GM15510 (cell line): ENCODE measurements at regions not wholly inside any gene's neighbourhood (a gene's known extent, or its start where the extent isn't known, plus 50 kb on each side); places are given as distances from the start of the nearest gene placed in this dataset.

Experiments
- POLR2A ChIP-seq: IDR thresholded peaks from 3 replicates; pipeline ENCODE4 v1.6.1; 2011; ENCODE audit warnings: borderline replicate concordance; ENCODE audit not compliant: insufficient read length; ENCODE audit errors: extremely low read depth

DNA sequence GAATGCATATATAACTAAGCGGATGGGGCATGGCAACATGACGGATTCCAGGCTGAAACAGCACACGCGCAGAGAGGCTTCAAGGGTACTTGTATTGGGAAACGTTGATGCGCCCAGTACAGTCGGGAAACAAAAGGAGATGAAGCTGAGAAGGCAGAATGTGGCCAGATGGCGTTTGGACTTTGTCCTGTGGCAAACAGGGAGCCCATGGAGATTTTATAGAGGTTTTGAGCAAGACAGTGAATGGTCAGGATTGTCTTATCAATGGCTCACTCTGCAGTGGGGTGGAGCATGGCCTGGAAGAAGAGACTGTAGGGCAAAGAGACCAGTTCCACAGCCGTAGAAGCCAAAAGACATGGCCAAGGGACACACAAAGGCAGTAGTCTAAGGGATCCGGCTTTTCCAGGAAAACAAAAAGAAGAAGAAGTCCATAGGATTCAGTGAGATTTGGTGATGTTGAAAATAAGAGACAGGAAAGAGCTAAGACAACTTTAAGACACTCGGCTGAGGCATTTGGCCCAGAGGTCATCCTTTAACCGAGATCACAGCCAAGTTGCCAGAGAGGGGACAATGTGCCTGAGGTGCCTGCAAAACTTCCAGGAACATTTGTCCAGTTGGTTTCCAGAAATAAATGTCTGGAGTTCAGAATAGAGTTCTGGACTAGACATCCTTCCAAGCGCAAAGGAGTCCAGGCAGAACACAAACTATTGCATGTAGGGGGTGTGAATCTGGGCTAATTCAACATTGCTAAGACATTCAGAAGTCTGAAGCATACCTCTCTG lies 123.0 kb upstream of the RREB1 start:
- TF ChIP-seq POLR2A, result no peak

GRCh38 chr6:6986344-6986743 lies 121.4 kb upstream of the RREB1 start:
- no peak for TF ChIP-seq POLR2A

DNA sequence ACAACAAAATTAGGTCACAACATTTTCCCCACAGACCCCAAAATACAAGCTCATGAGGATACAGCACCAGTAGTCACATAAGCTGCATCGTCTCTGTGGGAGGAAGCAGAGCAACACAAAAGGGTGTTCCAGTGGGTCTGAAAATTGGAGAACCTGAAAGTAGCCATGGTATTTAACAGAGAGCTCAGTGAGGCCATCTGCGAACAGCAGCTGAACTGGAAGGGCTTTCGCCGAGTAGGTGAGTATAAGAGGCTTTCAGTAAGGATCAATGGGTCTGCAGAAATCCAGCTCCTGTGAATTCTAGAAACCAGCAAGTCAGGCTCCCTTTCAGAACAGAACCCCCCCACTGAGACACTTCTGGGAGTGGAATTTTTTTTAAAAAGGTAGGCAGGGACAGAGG lies 120.0 kb upstream of the RREB1 start:
- no peak for TF ChIP-seq POLR2A

- TF ChIP-seq POLR2A, result no peak
Observed at GRCh38 chr6:6993503-6994237, 114.1 kb upstream of the RREB1 start.

DNA sequence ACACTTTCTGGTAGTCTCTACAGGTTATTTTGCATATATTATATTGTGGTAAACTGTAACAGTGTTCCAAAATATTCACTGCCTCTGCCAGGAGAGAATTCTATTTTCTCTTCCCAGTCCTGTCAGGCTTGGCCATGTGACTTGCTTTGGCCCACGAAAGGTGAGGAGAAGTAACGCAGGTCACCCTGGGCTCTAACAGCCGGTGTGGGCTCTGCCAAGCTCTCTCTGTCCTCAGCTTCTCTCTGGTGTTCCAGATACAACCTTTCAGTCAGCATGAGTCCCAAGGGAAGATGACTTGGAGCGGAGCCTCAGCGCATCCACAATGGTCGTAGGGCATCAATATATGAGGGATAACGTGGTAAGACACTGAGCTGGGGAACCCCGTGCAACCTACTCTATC lies 113.0 kb upstream of the RREB1 start:
- no peak for TF ChIP-seq POLR2A

DNA sequence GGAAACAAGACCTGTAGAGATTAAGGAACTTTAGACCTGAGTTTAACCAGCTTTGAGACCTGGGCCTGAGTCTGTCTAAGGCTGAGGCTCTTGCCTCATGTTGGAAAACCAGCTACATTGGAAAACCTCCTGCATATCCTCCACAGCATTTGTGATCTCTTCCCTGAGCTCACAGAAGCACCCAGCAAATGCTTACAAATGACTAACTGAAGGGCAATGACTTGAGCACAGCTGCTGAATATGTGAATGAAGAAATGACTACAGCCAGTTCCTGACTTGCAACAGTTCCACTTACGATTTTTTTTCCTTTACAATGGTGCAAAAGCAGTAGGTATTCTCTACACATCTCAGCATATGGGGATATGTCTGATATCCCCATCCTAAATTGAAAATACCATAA lies 112.4 kb upstream of the RREB1 start:
- TF ChIP-seq POLR2A, result no peak

- no peak for TF ChIP-seq POLR2A
Observed at GRCh38 chr6:6996124-6996523, 111.6 kb upstream of the RREB1 start.

- TF ChIP-seq POLR2A, result no peak
Observed at GRCh38 chr6:6997263-6998193, 110.2 kb upstream of the RREB1 start.

GRCh38 chr6:6998194-6998569 lies 109.6 kb upstream of the RREB1 start:
- no peak for TF ChIP-seq POLR2A

GRCh38 chr6:7000825-7001777 lies 106.7 kb upstream of the RREB1 start:
- no peak for TF ChIP-seq POLR2A

DNA sequence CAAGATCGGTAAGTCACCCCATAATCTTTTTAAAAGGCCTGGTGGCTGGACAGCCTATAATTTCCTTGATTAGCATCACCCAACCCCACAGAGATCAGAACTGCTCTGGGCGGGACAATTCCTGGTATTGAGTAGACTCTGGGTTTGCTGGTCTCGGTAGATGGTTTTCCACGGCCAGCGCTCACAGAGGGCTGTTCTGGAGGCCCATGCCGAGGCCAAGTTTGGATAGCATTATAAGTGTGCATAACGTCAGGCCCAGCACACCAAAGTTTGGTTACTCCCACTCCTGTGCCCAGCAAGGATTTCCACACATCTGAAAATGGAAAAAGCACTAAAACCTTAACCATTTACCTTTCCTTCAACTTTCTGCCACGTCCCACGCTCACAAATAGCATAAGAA lies 104.7 kb upstream of the RREB1 start:
- no peak for TF ChIP-seq POLR2A

- TF ChIP-seq POLR2A, result no peak
Observed at GRCh38 chr6:7004581-7005297, 103.0 kb upstream of the RREB1 start.

DNA sequence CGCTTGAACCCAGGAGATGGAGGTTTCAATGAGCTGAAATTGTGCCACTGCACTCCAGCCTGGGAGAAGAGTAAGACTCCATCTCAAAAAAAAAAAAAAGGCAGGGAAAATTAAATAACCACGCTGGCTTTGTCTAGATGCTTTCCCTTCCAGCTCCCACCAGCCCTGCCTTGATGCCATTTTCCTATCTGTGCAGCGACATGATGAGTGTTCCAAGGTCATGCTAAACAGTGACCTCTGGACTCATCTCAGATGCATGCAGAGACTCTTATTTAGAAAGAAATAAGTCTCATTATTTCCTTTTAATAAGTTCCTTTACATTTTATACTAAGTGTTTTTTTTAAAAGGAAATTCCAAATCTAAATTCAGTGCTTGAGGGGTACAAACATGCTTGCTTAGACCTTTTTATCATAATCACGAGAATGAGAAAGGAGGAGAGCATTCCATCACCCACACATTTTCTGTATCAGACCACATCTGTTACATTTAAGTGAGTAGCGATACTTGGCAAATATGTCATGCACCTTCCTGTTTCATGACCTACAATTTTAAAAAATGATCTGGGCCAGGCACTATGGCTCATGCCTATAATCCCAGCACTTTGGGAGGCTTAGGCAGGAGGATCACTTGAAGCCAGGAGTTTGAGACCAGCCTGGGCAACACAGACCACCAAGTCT lies 101.1 kb upstream of the RREB1 start:
- TF ChIP-seq POLR2A, result no peak

DNA sequence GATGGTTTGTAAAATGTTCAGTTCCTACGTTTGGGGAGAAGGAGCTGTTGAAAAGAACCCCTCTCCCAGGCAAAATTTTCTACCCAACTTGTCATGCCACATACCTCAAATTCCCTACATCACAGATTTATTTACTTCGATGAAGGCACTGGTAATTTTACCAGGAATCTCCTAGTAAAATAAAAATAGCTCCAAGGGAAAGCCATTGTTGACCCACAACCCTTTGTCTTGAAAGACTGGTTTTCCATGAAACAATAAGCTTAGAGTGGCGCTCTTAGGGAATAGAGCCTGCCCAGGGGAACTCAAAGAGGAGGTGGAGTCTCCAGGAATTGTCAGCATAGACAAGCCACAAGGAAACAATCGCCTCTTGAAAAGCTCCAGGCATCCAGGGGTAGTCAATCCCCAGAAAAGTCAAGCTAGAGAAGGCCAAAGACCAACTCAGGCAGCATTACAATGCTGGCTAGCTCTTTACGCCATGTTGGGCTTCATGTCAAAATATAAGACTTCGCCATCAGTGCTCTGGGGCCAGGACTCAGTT lies 99.2 kb upstream of the RREB1 start:
- TF ChIP-seq POLR2A, result no peak
